ENCODE measurements at regions not wholly inside any gene's neighbourhood (a gene's known extent, or its start where the extent isn't known, plus 50 kb on each side); places are given as distances from the start of the nearest gene placed in this dataset.

GRCh38 chr5:167745868-167746267 lies 545.6 kb upstream of the WWC1 start:
- H3K4me3 ChIP-seq (ENCODE audit: low read depth in 1 of 3, low read length in 3 of 3): no peak overlapping the region
- no peak for TF ChIP-seq SP1 (IDR thresholded peaks at IDR 0.05)
- no peak for TF ChIP-seq FOXA1 (IDR thresholded peaks at IDR 0.05)
- no peak for TF ChIP-seq RAD21 (IDR thresholded peaks at IDR 0.05)
- TF ChIP-seq RXRA (IDR thresholded peaks at IDR 0.05): no peak
- TF ChIP-seq CTCF (IDR thresholded peaks at IDR 0.05; ENCODE audit: low read depth, low read length, missing input control): no peak
- no peak for TF ChIP-seq ATF3 (IDR thresholded peaks at IDR 0.05)
- no peak for TF ChIP-seq MAX (IDR thresholded peaks at IDR 0.05)
- TF ChIP-seq TAF1 (conservative IDR thresholded peaks at IDR 0.05): no peak
- TF ChIP-seq GABPA (IDR thresholded peaks at IDR 0.05 in 1 of 2, conservative IDR thresholded peaks at IDR 0.05 in 1 of 2): no peak
- no peak for TF ChIP-seq ZBTB33 (IDR thresholded peaks at IDR 0.05)
- TF ChIP-seq HNF4G (IDR thresholded peaks at IDR 0.05): no peak
- no peak for DNase-seq (ENCODE audit: low spot score)
- H3K4me1 ChIP-seq (ENCODE audit: control insufficient read depth in 4 of 4, insufficient read depth in 4 of 4, low read length in 3 of 4): no peaks in the 10 kb centered on the region
- WGBS: 69% methylated on average over 6 of the region's 6 CpGs
- no peak overlapping the region for H3K9ac ChIP-seq (ENCODE audit: low read depth in 1 of 2, low read length in 2 of 2)
- no peak overlapping the region for H3K27ac ChIP-seq (ENCODE audit: low read depth in 1 of 2, low read length in 2 of 2)
- H3K36me3 ChIP-seq (ENCODE audit: control insufficient read depth in 4 of 4, insufficient read depth in 3 of 4, low read depth in 1 of 4, low read length in 3 of 4): no peaks in the 10 kb centered on the region
- no peaks in the 10 kb centered on the region for H3K9me3 ChIP-seq (ENCODE audit: control insufficient read depth in 4 of 4, low read length in 3 of 4)
- peaks cover 0 to 3% (median 0%) of the 10 kb centered on the region in 4 donors for H3K27me3 ChIP-seq (ENCODE audit: control insufficient read depth in 4 of 4, insufficient read depth in 4 of 4, low read length in 3 of 4)

GRCh38 chr5:167750586-167750985 lies 540.9 kb upstream of the WWC1 start:
- H3K4me1 ChIP-seq (ENCODE audit: control insufficient read depth in 4 of 4, insufficient read depth in 4 of 4, low read length in 3 of 4): no peaks in the 10 kb centered on the region
- H3K4me3 ChIP-seq (ENCODE audit: low read depth in 1 of 3, low read length in 3 of 3): no peak overlapping the region
- no peak for TF ChIP-seq MAX (IDR thresholded peaks at IDR 0.05)
- no peaks in the 10 kb centered on the region for H3K36me3 ChIP-seq (ENCODE audit: control insufficient read depth in 4 of 4, insufficient read depth in 3 of 4, low read depth in 1 of 4, low read length in 3 of 4)
- H3K9me3 ChIP-seq (ENCODE audit: control insufficient read depth in 4 of 4, low read length in 3 of 4): no peaks in the 10 kb centered on the region
- H3K9ac ChIP-seq (ENCODE audit: low read depth in 1 of 2, low read length in 2 of 2): no peak overlapping the region
- no peak for DNase-seq (ENCODE audit: low spot score)
- 77% methylated on average over 1 of the region's 1 CpG for WGBS
- peaks cover 0 to 3% (median 0%) of the 10 kb centered on the region in 4 donors for H3K27me3 ChIP-seq (ENCODE audit: control insufficient read depth in 4 of 4, insufficient read depth in 4 of 4, low read length in 3 of 4)
- H3K27ac ChIP-seq (ENCODE audit: low read depth in 1 of 2, low read length in 2 of 2): no peak overlapping the region

GRCh38 chr5:167752936-167753335 lies 538.5 kb upstream of the WWC1 start:
- H3K9me3 ChIP-seq (ENCODE audit: control insufficient read depth in 4 of 4, low read length in 3 of 4): no peaks in the 10 kb centered on the region
- H3K27me3 ChIP-seq (ENCODE audit: control insufficient read depth in 4 of 4, insufficient read depth in 4 of 4, low read length in 3 of 4): no peaks in the 10 kb centered on the region
- WGBS: 64% methylated on average over 4 of the region's 4 CpGs
- H3K36me3 ChIP-seq (ENCODE audit: control insufficient read depth in 4 of 4, insufficient read depth in 3 of 4, low read depth in 1 of 4, low read length in 3 of 4): no peaks in the 10 kb centered on the region
- H3K9ac ChIP-seq (ENCODE audit: low read depth in 1 of 2, low read length in 2 of 2): no peak overlapping the region
- H3K4me1 ChIP-seq (ENCODE audit: control insufficient read depth in 4 of 4, insufficient read depth in 4 of 4, low read length in 3 of 4): no peaks in the 10 kb centered on the region
- no peak overlapping the region for H3K4me3 ChIP-seq (ENCODE audit: low read depth in 1 of 3, low read length in 3 of 3)
- DNase-seq (ENCODE audit: low spot score): no peak
- H3K27ac ChIP-seq (ENCODE audit: low read depth in 1 of 2, low read length in 2 of 2): no peak overlapping the region
- TF ChIP-seq RAD21 (IDR thresholded peaks at IDR 0.05): no peak
- no peak for TF ChIP-seq MAX (IDR thresholded peaks at IDR 0.05)
- TF ChIP-seq NR2F2 (IDR thresholded peaks at IDR 0.05): no peak
- no peak for TF ChIP-seq TAF1 (conservative IDR thresholded peaks at IDR 0.05)
- no peak for TF ChIP-seq EGR1 (IDR thresholded peaks at IDR 0.05; ENCODE audit: low read depth in 2 of 2)
- no peak for TF ChIP-seq JUND (IDR thresholded peaks at IDR 0.05)
- no peak for TF ChIP-seq REST (IDR thresholded peaks at IDR 0.05)
- no peak for TF ChIP-seq YY1 (IDR thresholded peaks at IDR 0.05)
- no peak for TF ChIP-seq FOXA2 (IDR thresholded peaks at IDR 0.05)
- no peak for TF ChIP-seq CTCF (IDR thresholded peaks at IDR 0.05; ENCODE audit: low read depth, low read length, missing input control)
- no peak for TF ChIP-seq HNF4G (IDR thresholded peaks at IDR 0.05)
- TF ChIP-seq GABPA (IDR thresholded peaks at IDR 0.05 in 1 of 2, conservative IDR thresholded peaks at IDR 0.05 in 1 of 2): no peak
- TF ChIP-seq SP1 (IDR thresholded peaks at IDR 0.05): no peak

Data from liver (tissue), 8 donors.